ENCODE measurements at regions not wholly inside any gene's neighbourhood (a gene's known extent, or its start where the extent isn't known, plus 50 kb on each side); places are given as distances from the start of the nearest gene placed in this dataset.

DNA sequence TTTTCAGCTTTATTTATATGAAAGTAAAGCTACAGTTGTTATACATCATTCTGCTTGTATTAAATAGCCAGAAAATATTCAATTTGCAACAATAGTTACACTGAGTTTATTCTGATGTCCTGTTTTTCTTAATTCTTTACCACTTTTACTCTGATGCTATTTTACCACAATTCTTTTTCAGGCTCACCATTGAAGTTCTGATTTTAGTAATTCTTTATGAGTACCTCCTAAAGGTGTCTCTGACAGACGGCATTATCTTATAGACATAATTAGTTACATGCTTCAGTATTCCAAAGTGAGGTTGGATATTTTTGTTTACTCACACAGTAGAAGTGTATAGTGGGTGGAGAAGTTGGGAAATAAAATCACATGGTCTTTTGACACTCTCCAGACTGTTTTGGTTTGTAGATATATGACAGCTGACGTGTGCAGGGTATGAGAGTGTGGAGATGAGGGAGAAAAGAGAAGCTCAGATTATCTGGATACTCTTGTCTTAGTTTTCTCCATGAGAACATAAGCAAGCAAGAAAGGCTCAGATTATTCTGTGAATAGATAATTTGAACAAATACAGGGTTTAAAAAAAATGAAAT lies 97.4 kb downstream of the FBXO4 start:
- dilution Hi-C loops (cut with MboI; ENCODE audit: extremely low pct_ligation_motif_present, low sequenced_read_pairs) = no loop called here
- Histone ChIP-seq H3K4me3 (replicated peaks in 1 of 3; ENCODE audit: insufficient read depth in 1 of 3, low read depth in 1 of 3, low read length in 3 of 3) (no peak overlapping the region), H3K9me1 (replicated peaks; ENCODE audit: control insufficient read depth, extremely low read depth, insufficient read depth, low read length) (no peaks in the 10 kb centered on the region)

More for the DNA sequence above, 97.4 kb downstream of the FBXO4 start:
- no peak for FAIRE-seq
- no peak overlapping the region for H3K9ac ChIP-seq (replicated peaks; ENCODE audit: extremely low read depth, insufficient read depth, low read length)
- no TSS peak for BruUV-seq (replicated peaks)
- H3K9me3 ChIP-seq (replicated peaks; ENCODE audit: control insufficient read depth, insufficient read depth, low read length) = no peaks in the 10 kb centered on the region
- H3K36me3 ChIP-seq (ENCODE audit: control insufficient read depth in 2 of 2, extremely low read depth in 1 of 2, insufficient read depth in 2 of 2, low read length in 2 of 2) = no peaks in the 10 kb centered on the region
- no peaks in the 10 kb centered on the region for H3K79me2 ChIP-seq (ENCODE audit: control insufficient read depth, insufficient read depth, low read length)
- no peak overlapping the region for H2AFZ ChIP-seq (ENCODE audit: low read depth, low read length)
- H3K27me3 ChIP-seq (ENCODE audit: control insufficient read depth in 2 of 2, insufficient read depth in 2 of 2, low read length in 2 of 2) = no peaks in the 10 kb centered on the region
- DNase-seq (ENCODE audit: low read depth, low spot score) = no peak
- no peaks in the 10 kb centered on the region for H3K4me1 ChIP-seq (ENCODE audit: control insufficient read depth, extremely low read depth, insufficient read depth, low read length)
- POLR2A ChIA-PET = no interaction called here
- CTCF ChIA-PET = interaction anchor here (1.3 to 1.4 kb wide), 2 partner anchors 35 to 47 kb away, joined by 3 to 4 read pairs; no protein-coding TSS in a partner anchor
- H4K20me1 ChIP-seq (replicated peaks; ENCODE audit: control insufficient read depth, extremely low read depth, insufficient read depth, low read length) = no peaks in the 10 kb centered on the region
- no peak overlapping the region for H3K27ac ChIP-seq (ENCODE audit: insufficient read depth, low read depth, low read length)
- intact Hi-C loops (cut with micrococcal nuclease) = no loop called here
- TF ChIP-seq POLR2AphosphoS5 (IDR thresholded peaks at IDR 0.05; ENCODE audit: insufficient read depth, low read depth, low read length) = no peak
- TF ChIP-seq, protein P1, sequence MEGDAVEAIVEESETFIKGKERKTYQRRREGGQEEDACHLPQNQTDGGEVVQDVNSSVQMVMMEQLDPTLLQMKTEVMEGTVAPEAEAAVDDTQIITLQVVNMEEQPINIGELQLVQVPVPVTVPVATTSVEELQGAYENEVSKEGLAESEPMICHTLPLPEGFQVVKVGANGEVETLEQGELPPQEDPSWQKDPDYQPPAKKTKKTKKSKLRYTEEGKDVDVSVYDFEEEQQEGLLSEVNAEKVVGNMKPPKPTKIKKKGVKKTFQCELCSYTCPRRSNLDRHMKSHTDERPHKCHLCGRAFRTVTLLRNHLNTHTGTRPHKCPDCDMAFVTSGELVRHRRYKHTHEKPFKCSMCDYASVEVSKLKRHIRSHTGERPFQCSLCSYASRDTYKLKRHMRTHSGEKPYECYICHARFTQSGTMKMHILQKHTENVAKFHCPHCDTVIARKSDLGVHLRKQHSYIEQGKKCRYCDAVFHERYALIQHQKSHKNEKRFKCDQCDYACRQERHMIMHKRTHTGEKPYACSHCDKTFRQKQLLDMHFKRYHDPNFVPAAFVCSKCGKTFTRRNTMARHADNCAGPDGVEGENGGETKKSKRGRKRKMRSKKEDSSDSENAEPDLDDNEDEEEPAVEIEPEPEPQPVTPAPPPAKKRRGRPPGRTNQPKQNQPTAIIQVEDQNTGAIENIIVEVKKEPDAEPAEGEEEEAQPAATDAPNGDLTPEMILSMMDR (IDR thresholded peaks at IDR 0.05; ENCODE audit: extremely low read depth in 1 of 2, insufficient read depth in 1 of 2, low read depth in 1 of 2, low read length in 2 of 2) = no peak
- no peak for TF ChIP-seq MAX (IDR thresholded peaks at IDR 0.05; ENCODE audit: insufficient read depth, insufficient read length)
- TF ChIP-seq POLR2A (IDR thresholded peaks at IDR 0.05; ENCODE audit: low read depth, low read length) = no peak
- TF ChIP-seq MYC (IDR thresholded peaks at IDR 0.05; ENCODE audit: low read depth, low read length) = no peak
- no peak for TF ChIP-seq EZH2 (IDR thresholded peaks at IDR 0.05; ENCODE audit: borderline replicate concordance, low read depth, low read length, severe bottlenecking)
- no peak for TF ChIP-seq JUN (IDR thresholded peaks at IDR 0.05; ENCODE audit: borderline replicate concordance, insufficient read depth, insufficient read length, low read depth)
- no peak for TF ChIP-seq FOS (IDR thresholded peaks at IDR 0.05; ENCODE audit: borderline replicate concordance, insufficient read depth, low read length)
- no peak for TF ChIP-seq GATA2 (IDR thresholded peaks at IDR 0.05; ENCODE audit: insufficient read depth, insufficient read length, low read depth, low read length)
- no peak overlapping the region for H3K4me2 ChIP-seq (ENCODE audit: insufficient read depth, low read length)

Measured in endothelial cell of umbilical vein (primary cell).